HCT116 (cell line): ENCODE measurements at regions not wholly inside any gene's neighbourhood (a gene's known extent, or its start where the extent isn't known, plus 50 kb on each side); places are given as distances from the start of the nearest gene placed in this dataset.

Experiments used
- RAD21 ChIP-seq: IDR thresholded peaks from 2 replicates; pipeline ENCODE4 v1.6.1; 2012; ENCODE audit warnings: low read depth, mild to moderate bottlenecking
- SP1 ChIP-seq: IDR thresholded peaks from 2 replicates; pipeline ENCODE4 v1.6.1; 2012; ENCODE audit warnings: low read depth
- ZNF274 ChIP-seq: fragments of 200-500 bp; sonication (Bioruptor generic); IDR thresholded peaks from 2 replicates; pipeline ENCODE4 v1.6.1; 2014; ENCODE audit warnings: mild to moderate bottlenecking, low read depth, low read length, inconsistent platforms
- TF ChIP-seq, protein P1 (sequence below): IDR thresholded peaks from 2 replicates; pipeline ENCODE4 v1.6.1; 2012
- TF ChIP-seq, protein P2 (sequence below), 3 experiments: fragments of 200-600 bp in 1 of 3; sonication (generic) in 1 of 3; IDR thresholded peaks in 2 of 3; conservative IDR thresholded peaks in 1 of 3; 2 replicates each; pipeline ENCODE4 v1.5.1; 2012 to 2017; ENCODE audit warnings: low read depth in 2 of 3, low read length in 2 of 3, antibody characterized with exemption in 1 of 3, borderline replicate concordance in 1 of 3, control low read depth in 1 of 3, mild to moderate bottlenecking in 1 of 3, mixed read lengths in 1 of 3, mixed run types in 1 of 3, moderate library complexity in 1 of 3; ENCODE audit not compliant: insufficient read depth in 1 of 3

- TF ChIP-seq, protein P1, sequence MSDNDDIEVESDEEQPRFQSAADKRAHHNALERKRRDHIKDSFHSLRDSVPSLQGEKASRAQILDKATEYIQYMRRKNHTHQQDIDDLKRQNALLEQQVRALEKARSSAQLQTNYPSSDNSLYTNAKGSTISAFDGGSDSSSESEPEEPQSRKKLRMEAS, result peak; percentile 40; the same call in 1 of the 2 replicates
- TF ChIP-seq ZNF274 (no peak), SP1 (no peak), RAD21 (no peak)
- TF ChIP-seq, protein P2, sequence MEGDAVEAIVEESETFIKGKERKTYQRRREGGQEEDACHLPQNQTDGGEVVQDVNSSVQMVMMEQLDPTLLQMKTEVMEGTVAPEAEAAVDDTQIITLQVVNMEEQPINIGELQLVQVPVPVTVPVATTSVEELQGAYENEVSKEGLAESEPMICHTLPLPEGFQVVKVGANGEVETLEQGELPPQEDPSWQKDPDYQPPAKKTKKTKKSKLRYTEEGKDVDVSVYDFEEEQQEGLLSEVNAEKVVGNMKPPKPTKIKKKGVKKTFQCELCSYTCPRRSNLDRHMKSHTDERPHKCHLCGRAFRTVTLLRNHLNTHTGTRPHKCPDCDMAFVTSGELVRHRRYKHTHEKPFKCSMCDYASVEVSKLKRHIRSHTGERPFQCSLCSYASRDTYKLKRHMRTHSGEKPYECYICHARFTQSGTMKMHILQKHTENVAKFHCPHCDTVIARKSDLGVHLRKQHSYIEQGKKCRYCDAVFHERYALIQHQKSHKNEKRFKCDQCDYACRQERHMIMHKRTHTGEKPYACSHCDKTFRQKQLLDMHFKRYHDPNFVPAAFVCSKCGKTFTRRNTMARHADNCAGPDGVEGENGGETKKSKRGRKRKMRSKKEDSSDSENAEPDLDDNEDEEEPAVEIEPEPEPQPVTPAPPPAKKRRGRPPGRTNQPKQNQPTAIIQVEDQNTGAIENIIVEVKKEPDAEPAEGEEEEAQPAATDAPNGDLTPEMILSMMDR (IDR thresholded peaks at IDR 0.05 in 2 of 3, conservative IDR thresholded peaks at IDR 0.05 in 1 of 3; ENCODE audit: borderline replicate concordance in 1 of 3, insufficient read depth in 1 of 3, low read depth in 2 of 3, low read length in 2 of 3), result no peak
These were observed 70.7 kb upstream of the PRSS16 start for GRCh38 chr6:27176523-27177484.
